Neuronal stem cell (in vitro differentiated cells): ENCODE measurements at regions not wholly inside any gene's neighbourhood (a gene's known extent, or its start where the extent isn't known, plus 50 kb on each side); places are given as distances from the start of the nearest gene placed in this dataset.

Experiments used
- DNase-seq: peaks from one replicate; pipeline ENCODE4 v3.0.0-alpha.2; 2013; ENCODE audit warnings: low spot score
- H2AFZ ChIP-seq: one replicate; pipeline ENCODE4 v1.6.1; 2013; ENCODE audit warnings: mild to moderate bottlenecking, low read length, inconsistent platforms
- H2AK5ac ChIP-seq: 2 replicates; pipeline ENCODE4 v1.6.1; 2013; ENCODE audit warnings: low read depth, mild to moderate bottlenecking, inconsistent platforms, low read length, moderate library complexity, mixed read lengths
- H2BK120ac ChIP-seq: 2 replicates; pipeline ENCODE4 v1.6.1; 2013; ENCODE audit warnings: low read depth, mild to moderate bottlenecking, inconsistent platforms, low read length, moderate library complexity, mixed read lengths
- H2BK12ac ChIP-seq: one replicate; pipeline ENCODE4 v1.6.1; 2013; ENCODE audit warnings: low read length, inconsistent platforms
- H2BK15ac ChIP-seq: 2 replicates; pipeline ENCODE4 v1.6.1; 2013; ENCODE audit warnings: mild to moderate bottlenecking, low read length, inconsistent platforms, mixed read lengths
- H2BK5ac ChIP-seq: one replicate; pipeline ENCODE4 v1.6.1; 2013; ENCODE audit warnings: inconsistent platforms, mild to moderate bottlenecking, low read length, moderate library complexity
- H3K14ac ChIP-seq: one replicate; pipeline ENCODE4 v1.6.1; 2013; ENCODE audit warnings: low read length, inconsistent platforms
- H3K18ac ChIP-seq: 2 replicates; pipeline ENCODE4 v1.6.1; 2013; ENCODE audit warnings: low read length, inconsistent platforms
- H3K23ac ChIP-seq: 2 replicates; pipeline ENCODE4 v1.6.1; 2013; ENCODE audit warnings: low read depth, mild to moderate bottlenecking, mixed read lengths, low read length, inconsistent platforms; ENCODE audit not compliant: poor library complexity
- H3K27ac ChIP-seq: replicated peaks from 3 replicates; pipeline ENCODE4 v1.5.1; 2013; ENCODE audit warnings: low read length, inconsistent platforms
- H3K27me3 ChIP-seq, 3 experiments: 2 replicates each; pipeline ENCODE4 v1.6.1; 2013; ENCODE audit warnings: low read length in 3 of 3, mild to moderate bottlenecking in 2 of 3, inconsistent platforms in 1 of 3, low read depth in 1 of 3, mixed read lengths in 1 of 3, moderate library complexity in 1 of 3; ENCODE audit not compliant: control insufficient read depth in 3 of 3, insufficient read depth in 3 of 3
- H3K36me3 ChIP-seq, 2 donors: replicated peaks in 1 of 2; 2 replicates each; pipeline ENCODE4 v1.6.1; 2013; ENCODE audit warnings: low read length in 2 of 2; ENCODE audit not compliant: control insufficient read depth in 2 of 2, insufficient read depth in 2 of 2
- H3K4ac ChIP-seq: 2 replicates; pipeline ENCODE4 v1.6.1; 2013; ENCODE audit warnings: inconsistent platforms, mild to moderate bottlenecking, low read length, moderate library complexity
- H3K4me1 ChIP-seq, 2 donors: 1 replicate in 1 of 2; 2 replicates in 1 of 2; pipeline ENCODE4 v1.6.1; 2013; ENCODE audit warnings: low read length in 2 of 2, low read depth in 1 of 2; ENCODE audit not compliant: control insufficient read depth in 2 of 2, insufficient read depth in 1 of 2
- H3K4me2 ChIP-seq: one replicate; pipeline ENCODE4 v1.6.1; 2013; ENCODE audit warnings: mild to moderate bottlenecking, low read length, inconsistent platforms; ENCODE audit not compliant: insufficient read depth, poor library complexity, severe bottlenecking
- H3K4me3 ChIP-seq, 2 donors: 2 replicates each; pipeline ENCODE4 v1.5.1; 2013; ENCODE audit warnings: low read length in 2 of 2, mild to moderate bottlenecking in 2 of 2, inconsistent platforms in 1 of 2, moderate library complexity in 1 of 2
- H3K79me1 ChIP-seq: one replicate; pipeline ENCODE4 v1.6.1; 2013; ENCODE audit warnings: low read depth, mild to moderate bottlenecking, inconsistent platforms, low read length, moderate library complexity
- H3K9ac ChIP-seq: one replicate; pipeline ENCODE4 v1.6.1; 2013; ENCODE audit warnings: mild to moderate bottlenecking, low read depth, low read length, inconsistent platforms; ENCODE audit not compliant: poor library complexity
- H3K9me3 ChIP-seq, 2 donors: replicated peaks in 1 of 2; 2 replicates each; pipeline versions ENCODE3 to v1.6.1; 2013; ENCODE audit warnings: low read length in 2 of 2, mild to moderate bottlenecking in 2 of 2, inconsistent platforms in 1 of 2, low read depth in 1 of 2, mixed read lengths in 1 of 2, moderate library complexity in 1 of 2; ENCODE audit not compliant: control insufficient read depth in 2 of 2, insufficient read depth in 1 of 2
- H4K8ac ChIP-seq: one replicate; pipeline ENCODE4 v1.6.1; 2013; ENCODE audit warnings: low read depth, mild to moderate bottlenecking, inconsistent platforms, low read length, moderate library complexity
- H4K91ac ChIP-seq: one replicate; pipeline ENCODE4 v1.6.1; 2013; ENCODE audit warnings: low read length, low read depth, mild to moderate bottlenecking, inconsistent platforms; ENCODE audit not compliant: poor library complexity
- WGBS, 2 donors: extraction: QIAGEN DNeasy Blood & Tissue Kit; methylation state at CpG; one replicate each; pipeline ENCODE4 v1.1.7; 2013; ENCODE audit warnings: missing lambda C conversion rate in 2 of 2, mixed read lengths in 1 of 2; ENCODE audit not compliant: insufficient read length in 2 of 2, insufficient replicate concordance in 1 of 2; ENCODE audit errors: extremely low coverage in 2 of 2; 5-methylcytosine and 5-hydroxymethylcytosine counted together

DNA sequence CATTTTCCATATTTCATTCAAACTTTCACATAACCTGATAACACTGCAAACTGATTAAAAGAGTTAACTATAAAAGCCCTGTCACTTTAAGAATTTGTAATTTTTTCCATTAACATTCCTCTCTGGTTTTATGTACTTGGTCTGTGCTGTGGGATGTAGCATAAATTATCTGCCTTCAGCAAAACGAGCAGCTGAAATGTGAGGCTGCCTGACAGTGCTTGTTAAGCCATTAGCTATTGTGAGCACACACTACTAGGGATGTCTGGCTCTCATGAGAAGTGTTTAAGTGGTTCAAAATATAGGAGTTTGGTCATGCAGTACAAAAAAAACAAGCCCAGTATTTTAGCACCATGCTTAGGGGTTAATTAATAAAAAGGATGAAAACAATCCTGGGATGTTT is 63.0 kb downstream of the HOXA1 start:
- Histone ChIP-seq H3K4ac (no peak overlapping the region), H3K27me3 (peaks cover 0 to 3% (median 0%) of the 10 kb centered on the region in 3 experiments), H3K79me1 (no peaks in the 10 kb centered on the region), H2BK120ac (no peak overlapping the region), H3K27ac (no peak overlapping the region), H3K36me3 (no peaks in the 10 kb centered on the region), H2AFZ (no peak overlapping the region), H3K4me1 (peaks cover 0 to 4% of the 10 kb centered on the region in 2 donors), H3K14ac (no peak overlapping the region), H3K9me3 (no peaks in the 10 kb centered on the region), H4K8ac (no peak overlapping the region), H4K91ac (no peak overlapping the region), H3K18ac (no peak overlapping the region), H2AK5ac (no peak overlapping the region), H2BK15ac (no peak overlapping the region), H2BK5ac (no peak overlapping the region), H3K4me2 (no peak overlapping the region), H2BK12ac (no peak overlapping the region), H3K9ac (no peak overlapping the region), H3K4me3 (no peak overlapping the region), H3K23ac (no peak overlapping the region)
- WGBS, 2 donors: no CpG with 5 or more reads among the region's 1 CpG
- no peak for DNase-seq

DNA sequence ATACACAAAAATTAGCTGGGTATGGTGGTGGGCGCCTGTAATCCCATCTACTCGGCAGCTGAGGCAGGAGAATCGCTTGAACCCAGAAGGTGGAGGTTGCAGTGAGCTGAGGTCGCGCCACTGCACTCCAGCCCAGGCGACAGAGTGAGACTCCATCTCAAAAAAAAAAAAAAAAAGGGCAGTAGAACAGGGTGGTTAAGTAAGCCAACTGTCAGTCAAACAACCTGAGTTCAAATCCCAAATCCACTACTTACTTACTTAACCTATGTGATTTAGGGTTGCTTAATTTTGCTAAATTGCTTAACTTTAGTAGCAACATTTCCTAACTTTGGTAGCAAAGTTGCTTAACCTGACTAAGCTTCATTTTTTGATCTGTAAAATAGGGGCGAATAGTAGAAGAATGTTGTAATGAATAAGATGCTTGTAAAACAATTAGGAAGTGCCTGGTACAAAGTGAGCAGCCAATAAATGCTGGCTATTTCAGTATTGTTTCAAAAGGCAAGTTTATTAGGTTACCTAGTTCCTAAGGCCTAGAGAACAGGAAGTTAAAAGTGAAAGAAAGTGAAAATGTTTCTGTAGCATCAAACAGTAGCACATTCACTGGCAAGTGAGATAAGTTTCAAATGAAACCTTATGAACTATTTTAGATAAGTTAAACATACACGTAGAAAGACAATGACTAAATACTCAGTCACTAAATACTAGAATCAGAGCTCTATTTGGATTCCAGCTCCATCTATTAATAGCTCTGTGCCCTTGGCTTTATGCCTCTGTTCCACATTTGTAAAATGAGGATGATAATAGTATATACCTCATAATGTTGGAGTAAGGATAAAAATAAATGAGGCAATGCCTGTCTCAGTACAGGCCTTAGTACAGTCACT is 64.3 kb downstream of the HOXA1 start:
- no peak overlapping the region for H2BK5ac ChIP-seq
- H2BK120ac ChIP-seq: no peak overlapping the region
- no peak overlapping the region for H3K4me2 ChIP-seq
- H2BK15ac ChIP-seq: no peak overlapping the region
- no peak overlapping the region for H3K23ac ChIP-seq
- no peak for DNase-seq
- no peak overlapping the region for H2AK5ac ChIP-seq
- H3K9me3 ChIP-seq: no peaks in the 10 kb centered on the region
- no peak overlapping the region for H4K91ac ChIP-seq
- no peak overlapping the region for H4K8ac ChIP-seq
- H3K27me3 ChIP-seq: peaks cover 0 to 3% (median 0%) of the 10 kb centered on the region in 3 experiments
- H3K27ac ChIP-seq: no peak overlapping the region
- no peak overlapping the region for H2AFZ ChIP-seq
- no peak overlapping the region for H3K4ac ChIP-seq
- no peak overlapping the region for H3K9ac ChIP-seq
- no peaks in the 10 kb centered on the region for H3K36me3 ChIP-seq
- H3K14ac ChIP-seq: no peak overlapping the region
- no peak overlapping the region for H2BK12ac ChIP-seq
- H3K18ac ChIP-seq: no peak overlapping the region
- no CpG with 5 or more reads among the region's 8 CpGs for WGBS, 2 donors
- H3K79me1 ChIP-seq: no peaks in the 10 kb centered on the region
- H3K4me3 ChIP-seq: no peak overlapping the region
- H3K4me1 ChIP-seq: peaks cover 0 to 4% of the 10 kb centered on the region in 2 donors

DNA sequence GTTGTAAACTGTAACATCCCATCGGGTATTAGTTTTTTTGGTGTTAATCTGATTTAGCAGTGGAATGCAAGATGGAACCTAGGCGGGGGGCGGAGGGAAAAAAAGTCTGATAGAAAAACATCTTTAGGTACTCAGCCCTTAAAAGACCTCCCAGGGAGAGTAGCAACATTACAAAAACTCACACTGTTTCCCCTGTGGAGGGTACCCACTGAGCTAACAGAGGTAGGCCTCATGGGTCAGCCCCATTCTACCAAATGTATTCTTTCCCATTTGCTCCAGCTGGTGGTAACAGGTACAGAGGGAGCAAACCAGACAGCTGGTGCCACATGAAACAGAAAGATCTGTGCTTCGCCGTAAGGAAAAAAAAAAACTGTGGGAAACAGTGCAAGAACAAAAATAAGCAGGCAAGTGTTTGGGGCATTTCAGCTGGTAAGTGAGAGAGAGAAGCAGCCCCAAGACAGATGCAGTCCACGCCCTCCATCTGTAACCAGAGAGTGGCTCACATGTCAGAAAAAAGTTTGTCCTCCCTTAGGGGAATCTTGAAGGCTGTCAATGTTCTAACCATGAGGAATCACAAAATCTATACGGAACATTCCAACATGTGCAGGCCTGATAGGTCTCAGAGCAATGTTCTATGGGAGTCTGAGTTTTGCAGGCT is 65.3 kb downstream of the HOXA1 start:
- no peak overlapping the region for H3K27ac ChIP-seq
- no peak overlapping the region for H4K91ac ChIP-seq
- no peaks in the 10 kb centered on the region for H3K36me3 ChIP-seq
- peaks cover 0 to 4% of the 10 kb centered on the region in 2 donors for H3K4me1 ChIP-seq
- H3K4me3 ChIP-seq: no peak overlapping the region
- no peak overlapping the region for H2AFZ ChIP-seq
- H4K8ac ChIP-seq: no peak overlapping the region
- H3K9me3 ChIP-seq: no peaks in the 10 kb centered on the region
- no peak overlapping the region for H2BK15ac ChIP-seq
- no peaks in the 10 kb centered on the region for H3K79me1 ChIP-seq
- no peak overlapping the region for H2BK5ac ChIP-seq
- no peak overlapping the region for H3K23ac ChIP-seq
- H2BK12ac ChIP-seq: no peak overlapping the region
- WGBS, 2 donors: no CpG with 5 or more reads among the region's 7 CpGs
- DNase-seq: no peak
- peaks cover 0 to 3% (median 0%) of the 10 kb centered on the region in 3 experiments for H3K27me3 ChIP-seq
- no peak overlapping the region for H3K4ac ChIP-seq
- H3K14ac ChIP-seq: no peak overlapping the region
- H3K9ac ChIP-seq: no peak overlapping the region
- no peak overlapping the region for H3K18ac ChIP-seq
- no peak overlapping the region for H2AK5ac ChIP-seq
- no peak overlapping the region for H2BK120ac ChIP-seq
- no peak overlapping the region for H3K4me2 ChIP-seq

DNA sequence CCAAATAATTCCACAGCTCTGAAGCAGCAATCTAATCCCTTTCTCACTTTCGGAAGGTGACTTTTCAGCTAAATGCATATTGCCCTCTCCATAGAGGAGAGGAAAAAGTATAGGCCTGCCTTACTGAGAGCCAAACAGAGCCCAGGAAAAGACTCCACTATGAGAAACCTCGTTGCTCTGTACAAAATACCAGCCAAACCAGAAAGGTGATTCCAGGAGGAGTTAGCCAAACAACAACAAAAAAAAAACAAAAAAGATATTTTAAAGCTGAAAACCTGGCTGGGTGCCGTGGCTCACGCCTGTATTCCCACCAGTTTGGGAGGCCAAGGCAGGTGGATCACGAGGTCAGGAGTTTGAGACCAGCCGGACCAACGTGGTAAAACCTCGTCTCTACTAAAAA is 70.5 kb downstream of the HOXA1 start:
- Histone ChIP-seq H2BK12ac (no peak overlapping the region), H3K4me2 (no peak overlapping the region), H3K18ac (no peak overlapping the region), H2BK120ac (no peak overlapping the region), H3K9me3 (no peaks in the 10 kb centered on the region), H2BK5ac (no peak overlapping the region), H4K8ac (no peak overlapping the region), H3K79me1 (no peaks in the 10 kb centered on the region), H3K27ac (no peak overlapping the region), H3K36me3 (no peaks in the 10 kb centered on the region), H3K4me1 (no peaks in the 10 kb centered on the region), H3K27me3 (no peaks in the 10 kb centered on the region), H2BK15ac (no peak overlapping the region), H2AFZ (no peak overlapping the region), H3K14ac (no peak overlapping the region), H3K9ac (no peak overlapping the region), H2AK5ac (no peak overlapping the region), H4K91ac (no peak overlapping the region), H3K4me3 (no peak overlapping the region), H3K23ac (no peak overlapping the region), H3K4ac (no peak overlapping the region)
- DNase-seq: no peak
- no CpG with 5 or more reads among the region's 8 CpGs for WGBS, 2 donors
